Endothelial cell of umbilical vein (primary cell): ENCODE measurements at regions not wholly inside any gene's neighbourhood (a gene's known extent, or its start where the extent isn't known, plus 50 kb on each side); places are given as distances from the start of the nearest gene placed in this dataset.

ENCODE experiments used
- BruUV-seq: library from RNA; stranded (reverse); fragments of 400-500 nt; replicated peaks from 2 replicates; lab custom pipeline; 2021; lab: Mats Ljungman, UMichigan
- CTCF ChIA-PET: fragments of 300-600, 350-600 bp; sonication (Branson Sonifier 250); formaldehyde crosslinking; loops from one replicate; lab custom pipeline; 2021; ENCODE audit warnings: antibody characterized with exemption, inconsistent platforms; lab: Charles Lee
- POLR2A ChIA-PET: fragments of 300-600, 350-600 bp; sonication (Branson Sonifier 250); formaldehyde crosslinking; loops from one replicate; lab custom pipeline; 2021; ENCODE audit warnings: antibody characterized with exemption, inconsistent platforms; lab: Charles Lee
- DNase-seq: peaks from one replicate; pipeline ENCODE4 v3.0.0-alpha.2; 2011; ENCODE audit warnings: low read depth, low spot score
- FAIRE-seq: peaks from 2 replicates; lab custom pipeline; 2011; peaks lifted over from hg19 to GRCh38; lab: Jason Lieb, UNC
- H2AFZ ChIP-seq: 2 replicates; pipeline ENCODE4 v1.6.0; 2012; ENCODE audit warnings: low read depth, low read length, control low read depth, inconsistent platforms
- H3K27ac ChIP-seq: 2 replicates; pipeline ENCODE4 v1.5.1; 2011; ENCODE audit warnings: low read depth, mild to moderate bottlenecking, control low read depth, low read length, moderate library complexity; ENCODE audit not compliant: insufficient read depth
- H3K27me3 ChIP-seq, 2 experiments: 2 replicates each; pipeline versions ENCODE4 v1.6.0 to v1.6.1; 2011; ENCODE audit warnings: low read length in 2 of 2, mixed read lengths in 1 of 2; ENCODE audit not compliant: control insufficient read depth in 2 of 2, insufficient read depth in 2 of 2
- H3K36me3 ChIP-seq, 2 experiments: 2 replicates in 1 of 2; 3 replicates in 1 of 2; pipeline ENCODE4 v1.5.1; 2011; ENCODE audit warnings: low read length in 2 of 2, mild to moderate bottlenecking in 1 of 2, moderate library complexity in 1 of 2; ENCODE audit not compliant: control insufficient read depth in 2 of 2, insufficient read depth in 2 of 2; ENCODE audit errors: extremely low read depth in 1 of 2
- H3K4me1 ChIP-seq: 3 replicates; pipeline ENCODE4 v1.5.1; 2011; ENCODE audit warnings: mild to moderate bottlenecking, low read length; ENCODE audit not compliant: control insufficient read depth, insufficient read depth; ENCODE audit errors: extremely low read depth
- H3K4me2 ChIP-seq: 2 replicates; pipeline ENCODE4 v1.6.1; 2011; ENCODE audit warnings: low read length, control low read depth, mixed read lengths; ENCODE audit not compliant: insufficient read depth
- H3K4me3 ChIP-seq, 3 experiments: fragments of 200-600 bp in 1 of 3; sonication (generic), shearing (Covaris generic) in 1 of 3; replicated peaks in 1 of 3; 2 replicates each; pipeline ENCODE4 v1.5.1; 2011 to 2016; ENCODE audit warnings: control low read depth in 3 of 3, low read length in 3 of 3, mild to moderate bottlenecking in 2 of 3, inconsistent platforms in 1 of 3, low read depth in 1 of 3, moderate library complexity in 1 of 3; ENCODE audit not compliant: insufficient read depth in 1 of 3
- H3K79me2 ChIP-seq: 2 replicates; pipeline ENCODE4 v1.6.0; 2012; ENCODE audit warnings: low read length, inconsistent platforms; ENCODE audit not compliant: control insufficient read depth, insufficient read depth
- H3K9ac ChIP-seq: replicated peaks from 2 replicates; pipeline ENCODE3; 2011; ENCODE audit warnings: low read length, control low read depth; ENCODE audit not compliant: insufficient read depth; ENCODE audit errors: extremely low read depth
- H3K9me1 ChIP-seq: replicated peaks from 3 replicates; pipeline ENCODE4 v1.6.0; 2011; ENCODE audit warnings: mild to moderate bottlenecking, low read length; ENCODE audit not compliant: control insufficient read depth, insufficient read depth; ENCODE audit errors: extremely low read depth
- H3K9me3 ChIP-seq: replicated peaks from 2 replicates; pipeline ENCODE4 v1.5.1; 2012; ENCODE audit warnings: low read length, inconsistent platforms; ENCODE audit not compliant: control insufficient read depth, insufficient read depth
- H4K20me1 ChIP-seq: replicated peaks from 2 replicates; pipeline ENCODE3; 2011; ENCODE audit warnings: mild to moderate bottlenecking, low read length; ENCODE audit not compliant: control insufficient read depth, insufficient read depth; ENCODE audit errors: extremely low read depth
- CTCF ChIP-seq, 2 donors: IDR thresholded peaks; 1 replicate in 1 of 2; 2 replicates in 1 of 2; pipeline ENCODE4 v1.5.1; 2011; ENCODE audit warnings: low read length in 2 of 2, mild to moderate bottlenecking in 2 of 2, moderate library complexity in 2 of 2, control low read depth in 1 of 2, inconsistent platforms in 1 of 2, low read depth in 1 of 2; ENCODE audit not compliant: insufficient read depth in 1 of 2; ENCODE audit errors: extremely low read depth in 1 of 2
- EZH2 ChIP-seq: IDR thresholded peaks from 2 replicates; pipeline ENCODE4 v1.6.1; 2012; ENCODE audit warnings: borderline replicate concordance, low read depth, mild to moderate bottlenecking, moderate library complexity, low read length, inconsistent platforms; ENCODE audit not compliant: severe bottlenecking
- FOS ChIP-seq: IDR thresholded peaks from 2 replicates; pipeline ENCODE4 v1.6.1; 2011; ENCODE audit warnings: mild to moderate bottlenecking, low read length, moderate library complexity, borderline replicate concordance; ENCODE audit not compliant: insufficient read depth
- GATA2 ChIP-seq: IDR thresholded peaks from 2 replicates; pipeline ENCODE4 v1.7.0; 2011; ENCODE audit warnings: low read depth, mild to moderate bottlenecking, moderate library complexity, mixed read lengths, low read length; ENCODE audit not compliant: insufficient read length, insufficient read depth
- JUN ChIP-seq: IDR thresholded peaks from 2 replicates; pipeline ENCODE4 v1.6.1; 2011; ENCODE audit warnings: borderline replicate concordance, low read depth; ENCODE audit not compliant: insufficient read length, insufficient read depth
- MYC ChIP-seq: IDR thresholded peaks from one replicate; pipeline ENCODE4 v1.6.1; 2011; ENCODE audit warnings: mild to moderate bottlenecking, low read depth, low read length
- POLR2A ChIP-seq: IDR thresholded peaks from 2 replicates; pipeline ENCODE4 v1.6.1; 2012; ENCODE audit warnings: low read depth, mild to moderate bottlenecking, control low read depth, low read length
- POLR2AphosphoS5 ChIP-seq: IDR thresholded peaks from 2 replicates; pipeline ENCODE4 v1.6.1; 2012; ENCODE audit warnings: low read depth, mild to moderate bottlenecking, control low read depth, low read length, moderate library complexity; ENCODE audit not compliant: insufficient read depth
- dilution Hi-C: fragments of 300-500 bp; cut with MboI; formaldehyde crosslinking; loops from one replicate; pipeline ENCODE4 v1.15.0; 2019; ENCODE audit warnings: low sequenced_read_pairs; ENCODE audit not compliant: extremely low pct_ligation_motif_present
- intact Hi-C: fragments of 100-400 bp; cut with micrococcal nuclease; formaldehyde crosslinking; loops from one replicate; pipeline ENCODE4 v1.10.0; 2022
- TF ChIP-seq, protein P1 (sequence below): IDR thresholded peaks from 2 replicates; pipeline ENCODE4 v1.6.1; 2011; ENCODE audit not compliant: insufficient read depth, insufficient read length

DNA sequence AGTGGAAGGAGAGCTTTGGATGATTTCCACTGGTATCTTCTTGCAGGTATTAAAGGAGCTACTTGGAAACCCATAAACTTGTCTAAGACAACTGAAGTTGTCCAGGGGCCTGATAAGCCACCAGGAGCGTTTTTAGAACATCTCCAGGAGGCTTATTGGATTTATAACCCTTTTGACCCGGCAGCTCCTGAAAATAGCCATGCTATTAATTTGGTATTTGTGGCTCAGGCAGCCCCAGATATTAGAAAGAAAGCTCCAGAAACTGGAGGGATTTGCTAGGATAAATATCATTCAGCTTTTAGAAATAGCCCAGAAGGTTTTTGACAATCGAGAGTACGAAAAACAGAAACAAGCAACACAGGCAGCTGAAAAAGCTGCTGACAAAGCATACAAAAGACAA is 461.0 kb upstream of the HTR1E start:
- intact Hi-C loops: no loop called here
- DNase-seq: no peak
- no peaks in the 10 kb centered on the region for H3K9me1 ChIP-seq
- dilution Hi-C loops: no loop called here
- H3K4me1 ChIP-seq: no peaks in the 10 kb centered on the region
- H3K4me3 ChIP-seq: no peak overlapping the region
- no peak overlapping the region for H3K4me2 ChIP-seq
- ChIA-PET CTCF (no interaction called here), POLR2A (no interaction called here)
- H2AFZ ChIP-seq: no peak overlapping the region
- H3K27me3 ChIP-seq: no peaks in the 10 kb centered on the region
- no peaks in the 10 kb centered on the region for H4K20me1 ChIP-seq
- H3K9me3 ChIP-seq: no peaks in the 10 kb centered on the region
- no peak for FAIRE-seq
- no TSS peak for BruUV-seq
- H3K27ac ChIP-seq: no peak overlapping the region
- H3K9ac ChIP-seq: no peak overlapping the region
- no peaks in the 10 kb centered on the region for H3K36me3 ChIP-seq
- no peaks in the 10 kb centered on the region for H3K79me2 ChIP-seq
- no peak for TF ChIP-seq FOS
- TF ChIP-seq CTCF (IDR thresholded peaks at IDR 0.05; ENCODE audit: extremely low read depth in 1 of 2, insufficient read depth in 1 of 2, low read depth in 1 of 2, low read length in 2 of 2): no peak
- no peak for TF ChIP-seq POLR2AphosphoS5
- TF ChIP-seq EZH2: no peak
- TF ChIP-seq JUN: no peak
- TF ChIP-seq, protein P1, sequence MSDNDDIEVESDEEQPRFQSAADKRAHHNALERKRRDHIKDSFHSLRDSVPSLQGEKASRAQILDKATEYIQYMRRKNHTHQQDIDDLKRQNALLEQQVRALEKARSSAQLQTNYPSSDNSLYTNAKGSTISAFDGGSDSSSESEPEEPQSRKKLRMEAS: no peak
- TF ChIP-seq MYC: no peak
- no peak for TF ChIP-seq GATA2
- TF ChIP-seq POLR2A: no peak
